WTC11 (cell line): ENCODE measurements at regions not wholly inside any gene's neighbourhood (a gene's known extent, or its start where the extent isn't known, plus 50 kb on each side); places are given as distances from the start of the nearest gene placed in this dataset.

ENCODE experiments used
- ATAC-seq: fragments of 200-7000 bp; cut with Tn5 transposase; 2 replicates; pipeline ENCODE4 v1.10.0; 2021; ENCODE audit warnings: mild to moderate bottlenecking, moderate library complexity
- CTCF ChIA-PET: fragments of 300-600 bp; sonication (Branson Sonifier 250); formaldehyde crosslinking; loops from one replicate; lab custom pipeline; 2021; ENCODE audit warnings: antibody characterized with exemption; lab: Charles Lee
- POLR2A ChIA-PET: fragments of 350-600 bp; sonication (Branson Sonifier 250); formaldehyde crosslinking; loops from one replicate; lab custom pipeline; 2021; ENCODE audit warnings: antibody characterized with exemption; lab: Charles Lee
- DNase-seq: peaks from one replicate; pipeline ENCODE4 v3.0.0; 2021; ENCODE audit warnings: low spot score
- H3K27ac Mint-ChIP-seq: 2 replicates; pipeline ENCODE4 v1.8.0; 2021; ENCODE audit warnings: mixed read lengths
- H3K27me3 Mint-ChIP-seq: 2 replicates; pipeline ENCODE4 v1.8.0; 2021; ENCODE audit warnings: low read depth, mild to moderate bottlenecking, moderate library complexity, mixed read lengths
- H3K36me3 Mint-ChIP-seq: 2 replicates; pipeline ENCODE4 v1.8.0; 2021; ENCODE audit warnings: mixed read lengths
- H3K4me1 Mint-ChIP-seq: 2 replicates; pipeline ENCODE4 v1.8.0; 2022; ENCODE audit warnings: mixed read lengths
- H3K4me3 Mint-ChIP-seq: 2 replicates; pipeline ENCODE4 v1.8.0; 2021; ENCODE audit warnings: mild to moderate bottlenecking, moderate library complexity, mixed read lengths
- H3K9me3 Mint-ChIP-seq: 2 replicates; pipeline ENCODE4 v1.8.0; 2021; ENCODE audit warnings: mixed read lengths
- ATF3 ChIP-seq: sonication (generic); formaldehyde crosslinking; conservative IDR thresholded peaks from 2 replicates; pipeline ENCODE4 v1.8.1; 2022; ENCODE audit warnings: mild to moderate bottlenecking, missing genetic modification reagents
- ATF6 ChIP-seq: sonication (generic); formaldehyde crosslinking; IDR thresholded peaks from 2 replicates; pipeline ENCODE4 v1.8.1; 2023; ENCODE audit warnings: mild to moderate bottlenecking, missing genetic modification reagents
- CBFB ChIP-seq: sonication (generic); formaldehyde crosslinking; IDR thresholded peaks from 2 replicates; pipeline ENCODE4 v1.8.1; 2022; ENCODE audit warnings: mild to moderate bottlenecking, low read depth, missing genetic modification reagents
- FOXP1 ChIP-seq: sonication (generic); formaldehyde crosslinking; IDR thresholded peaks from 2 replicates; pipeline ENCODE4 v1.8.0; 2022; ENCODE audit warnings: missing genetic modification reagents, mild to moderate bottlenecking, moderate library complexity, borderline replicate concordance
- GRHL2 ChIP-seq: fragments of 250-450 bp; sonication (Bioruptor Pico); IDR thresholded peaks from 2 replicates; pipeline ENCODE4 v1.8.0; 2022; ENCODE audit warnings: mild to moderate bottlenecking, moderate library complexity; ENCODE audit not compliant: insufficient replicate concordance, severe bottlenecking
- JUN ChIP-seq: sonication (generic); formaldehyde crosslinking; IDR thresholded peaks from 2 replicates; pipeline ENCODE4 v1.8.0; 2023; ENCODE audit warnings: mild to moderate bottlenecking, missing genetic modification reagents
- KAT7 ChIP-seq: sonication (generic); formaldehyde crosslinking; IDR thresholded peaks from 2 replicates; pipeline ENCODE4 v1.8.1; 2023; ENCODE audit warnings: missing genetic modification reagents, mild to moderate bottlenecking, borderline replicate concordance
- MLX ChIP-seq: sonication (generic); formaldehyde crosslinking; IDR thresholded peaks from 2 replicates; pipeline ENCODE4 v1.8.1; 2023; ENCODE audit warnings: mild to moderate bottlenecking, missing genetic modification reagents, moderate library complexity
- NR1H2 ChIP-seq: sonication (generic); formaldehyde crosslinking; IDR thresholded peaks from 2 replicates; pipeline ENCODE4 v1.9.0; 2021; ENCODE audit warnings: mild to moderate bottlenecking, moderate library complexity, missing genetic modification reagents
- ZBTB43 ChIP-seq: sonication (generic); formaldehyde crosslinking; IDR thresholded peaks from 2 replicates; pipeline ENCODE4 v1.8.1; 2023; ENCODE audit warnings: mild to moderate bottlenecking, missing genetic modification reagents
- ZNF121 ChIP-seq: sonication (generic); formaldehyde crosslinking; IDR thresholded peaks from 2 replicates; pipeline ENCODE4 v1.8.0; 2023; ENCODE audit warnings: missing genetic modification reagents
- ZNF232 ChIP-seq: sonication (generic); formaldehyde crosslinking; IDR thresholded peaks from 2 replicates; pipeline ENCODE4 v1.8.0; 2022; ENCODE audit warnings: mild to moderate bottlenecking, missing genetic modification reagents
- ZNF263 ChIP-seq: sonication (generic); formaldehyde crosslinking; IDR thresholded peaks from 2 replicates; pipeline ENCODE4 v1.8.1; 2022; ENCODE audit warnings: low read depth, mild to moderate bottlenecking, moderate library complexity, missing genetic modification reagents
- ZNF396 ChIP-seq: fragments of 250-450 bp; sonication (Bioruptor Pico); IDR thresholded peaks from 2 replicates; pipeline ENCODE4 v1.8.0; 2021; ENCODE audit warnings: mild to moderate bottlenecking, moderate library complexity, borderline replicate concordance
- ZNF671 ChIP-seq: fragments of 250-450 bp; sonication (Bioruptor Pico); IDR thresholded peaks from 2 replicates; pipeline ENCODE4 v1.8.0; 2021; ENCODE audit warnings: mild to moderate bottlenecking
- TF ChIP-seq, protein P1 (sequence below): sonication (generic); formaldehyde crosslinking; IDR thresholded peaks from 2 replicates; pipeline ENCODE4 v1.8.1; 2022; ENCODE audit warnings: missing genetic modification reagents, borderline replicate concordance
- TF ChIP-seq, protein P2 (sequence below): sonication (generic); formaldehyde crosslinking; IDR thresholded peaks from 2 replicates; pipeline ENCODE4 v1.8.0; 2023; ENCODE audit warnings: missing genetic modification reagents, mild to moderate bottlenecking, borderline replicate concordance

GRCh38 chrX:133475521-133475920 lies 60.2 kb upstream of the GPC4 start:
- Mint-ChIP-seq H3K27ac (no peak overlapping the region), H3K36me3 (no peaks in the 10 kb centered on the region), H3K9me3 (peaks cover 1% of the 10 kb centered on the region; the same call in 1 of the 2 replicates), H3K4me1 (peaks cover 4% of the 10 kb centered on the region; the same call in 1 of the 2 replicates), H3K4me3 (no peak overlapping the region), H3K27me3 (no peaks in the 10 kb centered on the region; the same call in 1 of the 2 replicates)
- ATAC-seq (no peak), DNase-seq (no peak)
- CTCF ChIA-PET, result no interaction called here
- TF ChIP-seq, protein P1, sequence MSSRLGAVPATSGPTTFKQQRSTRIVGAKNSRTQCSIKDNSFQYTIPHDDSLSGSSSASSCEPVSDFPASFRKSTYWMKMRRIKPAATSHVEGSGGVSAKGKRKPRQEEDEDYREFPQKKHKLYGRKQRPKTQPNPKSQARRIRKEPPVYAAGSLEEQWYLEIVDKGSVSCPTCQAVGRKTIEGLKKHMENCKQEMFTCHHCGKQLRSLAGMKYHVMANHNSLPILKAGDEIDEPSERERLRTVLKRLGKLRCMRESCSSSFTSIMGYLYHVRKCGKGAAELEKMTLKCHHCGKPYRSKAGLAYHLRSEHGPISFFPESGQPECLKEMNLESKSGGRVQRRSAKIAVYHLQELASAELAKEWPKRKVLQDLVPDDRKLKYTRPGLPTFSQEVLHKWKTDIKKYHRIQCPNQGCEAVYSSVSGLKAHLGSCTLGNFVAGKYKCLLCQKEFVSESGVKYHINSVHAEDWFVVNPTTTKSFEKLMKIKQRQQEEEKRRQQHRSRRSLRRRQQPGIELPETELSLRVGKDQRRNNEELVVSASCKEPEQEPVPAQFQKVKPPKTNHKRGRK, result no peak
- TF ChIP-seq FOXP1 (CRISPR knock-in tag) (no peak), ZNF671 (CRISPR knock-in tag) (no peak), NR1H2 (CRISPR knock-in tag) (no peak), ZBTB43 (no peak), ZNF232 (CRISPR knock-in tag) (no peak), MLX (CRISPR knock-in tag) (no peak), ATF3 (no peak), GRHL2 (no peak)
- POLR2A ChIA-PET, result no interaction called here

DNA sequence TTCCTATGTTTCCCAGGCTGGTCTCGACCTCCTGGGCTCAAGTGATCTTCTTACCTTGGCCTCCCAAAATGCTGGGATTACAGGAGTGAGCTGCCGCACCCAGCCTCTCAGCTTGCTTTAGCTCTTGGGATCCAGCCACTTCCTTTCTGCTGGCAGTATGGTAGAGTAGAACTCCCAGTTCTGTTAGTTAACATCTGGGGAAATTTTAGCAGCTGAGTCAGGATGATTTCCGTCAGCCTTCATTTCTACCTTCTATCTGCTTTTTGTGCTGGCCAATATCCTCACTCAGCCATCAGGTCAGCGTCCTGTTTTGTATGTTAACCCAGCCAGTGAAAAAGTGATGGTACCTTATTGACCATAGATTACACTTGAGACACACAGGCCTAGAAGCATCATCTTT lies 59.3 kb upstream of the GPC4 start:
- no peaks in the 10 kb centered on the region; the same call in 1 of the 2 replicates for H3K27me3 Mint-ChIP-seq
- POLR2A ChIA-PET, result interaction anchor here (0.6 kb wide), 1 partner anchor 16 kb away, joined by 4 read pairs; no protein-coding TSS in a partner anchor
- no peak overlapping the region for H3K27ac Mint-ChIP-seq
- no peaks in the 10 kb centered on the region for H3K9me3 Mint-ChIP-seq
- H3K36me3 Mint-ChIP-seq, result no peaks in the 10 kb centered on the region
- no peak for DNase-seq
- CTCF ChIA-PET, result no interaction called here
- no peak overlapping the region for H3K4me3 Mint-ChIP-seq
- TF ChIP-seq JUN (CRISPR knock-in tag) (no peak), NR1H2 (CRISPR knock-in tag) (no peak), ZNF263 (CRISPR knock-in tag) (no peak), ZNF121 (no peak), ZNF396 (CRISPR knock-in tag) (no peak), ATF3 (no peak), ZNF671 (CRISPR knock-in tag) (no peak), CBFB (no peak), ATF6 (CRISPR knock-in tag) (no peak), KAT7 (CRISPR knock-in tag) (no peak)
- TF ChIP-seq, protein P1, result no peak
- TF ChIP-seq, protein P2, sequence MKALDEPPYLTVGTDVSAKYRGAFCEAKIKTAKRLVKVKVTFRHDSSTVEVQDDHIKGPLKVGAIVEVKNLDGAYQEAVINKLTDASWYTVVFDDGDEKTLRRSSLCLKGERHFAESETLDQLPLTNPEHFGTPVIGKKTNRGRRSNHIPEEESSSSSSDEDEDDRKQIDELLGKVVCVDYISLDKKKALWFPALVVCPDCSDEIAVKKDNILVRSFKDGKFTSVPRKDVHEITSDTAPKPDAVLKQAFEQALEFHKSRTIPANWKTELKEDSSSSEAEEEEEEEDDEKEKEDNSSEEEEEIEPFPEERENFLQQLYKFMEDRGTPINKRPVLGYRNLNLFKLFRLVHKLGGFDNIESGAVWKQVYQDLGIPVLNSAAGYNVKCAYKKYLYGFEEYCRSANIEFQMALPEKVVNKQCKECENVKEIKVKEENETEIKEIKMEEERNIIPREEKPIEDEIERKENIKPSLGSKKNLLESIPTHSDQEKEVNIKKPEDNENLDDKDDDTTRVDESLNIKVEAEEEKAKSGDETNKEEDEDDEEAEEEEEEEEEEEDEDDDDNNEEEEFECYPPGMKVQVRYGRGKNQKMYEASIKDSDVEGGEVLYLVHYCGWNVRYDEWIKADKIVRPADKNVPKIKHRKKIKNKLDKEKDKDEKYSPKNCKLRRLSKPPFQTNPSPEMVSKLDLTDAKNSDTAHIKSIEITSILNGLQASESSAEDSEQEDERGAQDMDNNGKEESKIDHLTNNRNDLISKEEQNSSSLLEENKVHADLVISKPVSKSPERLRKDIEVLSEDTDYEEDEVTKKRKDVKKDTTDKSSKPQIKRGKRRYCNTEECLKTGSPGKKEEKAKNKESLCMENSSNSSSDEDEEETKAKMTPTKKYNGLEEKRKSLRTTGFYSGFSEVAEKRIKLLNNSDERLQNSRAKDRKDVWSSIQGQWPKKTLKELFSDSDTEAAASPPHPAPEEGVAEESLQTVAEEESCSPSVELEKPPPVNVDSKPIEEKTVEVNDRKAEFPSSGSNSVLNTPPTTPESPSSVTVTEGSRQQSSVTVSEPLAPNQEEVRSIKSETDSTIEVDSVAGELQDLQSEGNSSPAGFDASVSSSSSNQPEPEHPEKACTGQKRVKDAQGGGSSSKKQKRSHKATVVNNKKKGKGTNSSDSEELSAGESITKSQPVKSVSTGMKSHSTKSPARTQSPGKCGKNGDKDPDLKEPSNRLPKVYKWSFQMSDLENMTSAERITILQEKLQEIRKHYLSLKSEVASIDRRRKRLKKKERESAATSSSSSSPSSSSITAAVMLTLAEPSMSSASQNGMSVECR (CRISPR knock-in tag), result no peak
- TF ChIP-seq, all 79 proteins: peak for 0
- no peak for ATAC-seq
- H3K4me1 Mint-ChIP-seq, result peaks cover 4% of the 10 kb centered on the region; the same call in 1 of the 2 replicates
